ENCODE measurements at regions not wholly inside any gene's neighbourhood (a gene's known extent, or its start where the extent isn't known, plus 50 kb on each side); places are given as distances from the start of the nearest gene placed in this dataset.
"Not testable (repeated sequence)": the region's sequence is repeated elsewhere in the genome, so short reads cannot be mapped to it uniquely, and the experiment has no call there.

GRCh38 chr1:149355748-149356147 lies 119.1 kb upstream of the NBPF19 start:
- H4K20me1 ChIP-seq (replicated peaks in 1 of 2; ENCODE audit: control insufficient read depth in 1 of 2, insufficient read depth in 2 of 2, low read length in 2 of 2); H3K23me2 ChIP-seq (ENCODE audit: low read depth, low read length); H2BK12ac ChIP-seq (ENCODE audit: low read depth, low read length); H3K4ac ChIP-seq (replicated peaks; ENCODE audit: insufficient read length, low read depth, low read length); H3K18ac ChIP-seq (ENCODE audit: extremely low read depth, low read length); H3K4me1 ChIP-seq (replicated peaks in 1 of 4; ENCODE audit: control insufficient read depth in 3 of 4, insufficient read depth in 4 of 4, low read length in 3 of 4); H4K5ac ChIP-seq (ENCODE audit: insufficient read length, low read depth, low read length); H2AK5ac ChIP-seq (ENCODE audit: low read depth, low read length); H2BK5ac ChIP-seq (ENCODE audit: low read depth, low read length); H3K79me2 ChIP-seq (ENCODE audit: control insufficient read depth in 1 of 2, insufficient read depth in 2 of 2, low read length in 2 of 2); H3K27me3 ChIP-seq (replicated peaks in 1 of 4; ENCODE audit: control insufficient read depth in 3 of 4, extremely low read depth in 1 of 4, insufficient read depth in 3 of 4, low read length in 3 of 4); H3K9me3 ChIP-seq (ENCODE audit: insufficient read depth in 2 of 2, low read depth in 1 of 2, low read length in 1 of 2); FAIRE-seq; H3K4me3 ChIP-seq (ENCODE audit: extremely low read depth in 1 of 4, insufficient read depth in 2 of 4, low read depth in 3 of 4, low read length in 4 of 4); H3K27ac ChIP-seq (ENCODE audit: low read depth, low read length); H4K91ac ChIP-seq (replicated peaks; ENCODE audit: insufficient read length, low read length); H3K9ac ChIP-seq (replicated peaks in 1 of 4; ENCODE audit: extremely low read depth in 1 of 4, low read depth in 3 of 4, low read length in 3 of 4); H3K14ac ChIP-seq (ENCODE audit: insufficient read length); H3K4me2 ChIP-seq (ENCODE audit: insufficient read depth in 1 of 2, low read depth in 2 of 2, low read length in 2 of 2); H2BK120ac ChIP-seq (replicated peaks; ENCODE audit: low read depth, low read length); H3K36me3 ChIP-seq (ENCODE audit: control insufficient read depth in 2 of 4, insufficient read depth in 4 of 4, low read length in 3 of 4); H2BK20ac ChIP-seq (ENCODE audit: low read length); DNase-seq (ENCODE audit: low read depth in 1 of 2, low spot score in 2 of 2); POLR2A ChIA-PET (ENCODE audit: partially characterized antibody); H2AFZ ChIP-seq (ENCODE audit: low read length); H4K8ac ChIP-seq (ENCODE audit: extremely low read depth, insufficient read depth, low read length); H3K23ac ChIP-seq (ENCODE audit: insufficient read length); CTCF ChIA-PET (ENCODE audit: partially characterized antibody); H3K56ac ChIP-seq (replicated peaks; ENCODE audit: insufficient read length, low read depth, low read length); H3K79me1 ChIP-seq (ENCODE audit: low read depth, low read length); H2BK15ac ChIP-seq (ENCODE audit: low read length): not testable (repeated sequence)
- WGBS, 2 experiments (ENCODE audit: extremely low coverage in 1 of 2, insufficient coverage in 1 of 2, insufficient read length in 1 of 2, insufficient replicate concordance in 2 of 2, low coverage in 1 of 2, low lambda C conversion rate in 2 of 2, missing lambda C conversion rate in 1 of 2), result no CpG with 5 or more reads among the region's 1 CpG

- H3K4me1 ChIP-seq (replicated peaks in 1 of 4; ENCODE audit: control insufficient read depth in 3 of 4, insufficient read depth in 4 of 4, low read length in 3 of 4); H2BK5ac ChIP-seq (ENCODE audit: low read depth, low read length); CTCF ChIA-PET (ENCODE audit: partially characterized antibody); H3K9ac ChIP-seq (replicated peaks in 1 of 4; ENCODE audit: extremely low read depth in 1 of 4, low read depth in 3 of 4, low read length in 3 of 4); FAIRE-seq; H3K4me2 ChIP-seq (ENCODE audit: insufficient read depth in 1 of 2, low read depth in 2 of 2, low read length in 2 of 2); H4K8ac ChIP-seq (ENCODE audit: extremely low read depth, insufficient read depth, low read length); H3K4ac ChIP-seq (replicated peaks; ENCODE audit: insufficient read length, low read depth, low read length); H3K4me3 ChIP-seq (ENCODE audit: extremely low read depth in 1 of 4, insufficient read depth in 2 of 4, low read depth in 3 of 4, low read length in 4 of 4); H3K56ac ChIP-seq (replicated peaks; ENCODE audit: insufficient read length, low read depth, low read length); H2BK20ac ChIP-seq (ENCODE audit: low read length); H3K79me2 ChIP-seq (ENCODE audit: control insufficient read depth in 1 of 2, insufficient read depth in 2 of 2, low read length in 2 of 2); H2AFZ ChIP-seq (ENCODE audit: low read length); H3K23ac ChIP-seq (ENCODE audit: insufficient read length); H4K20me1 ChIP-seq (replicated peaks in 1 of 2; ENCODE audit: control insufficient read depth in 1 of 2, insufficient read depth in 2 of 2, low read length in 2 of 2); H3K27me3 ChIP-seq (replicated peaks in 1 of 4; ENCODE audit: control insufficient read depth in 3 of 4, extremely low read depth in 1 of 4, insufficient read depth in 3 of 4, low read length in 3 of 4); H3K9me3 ChIP-seq (ENCODE audit: insufficient read depth in 2 of 2, low read depth in 1 of 2, low read length in 1 of 2); H4K5ac ChIP-seq (ENCODE audit: insufficient read length, low read depth, low read length); H4K91ac ChIP-seq (replicated peaks; ENCODE audit: insufficient read length, low read length); POLR2A ChIA-PET (ENCODE audit: partially characterized antibody); H3K27ac ChIP-seq (ENCODE audit: low read depth, low read length); H3K36me3 ChIP-seq (ENCODE audit: control insufficient read depth in 2 of 4, insufficient read depth in 4 of 4, low read length in 3 of 4); H3K14ac ChIP-seq (ENCODE audit: insufficient read length); H2BK12ac ChIP-seq (ENCODE audit: low read depth, low read length); H2AK5ac ChIP-seq (ENCODE audit: low read depth, low read length); H3K18ac ChIP-seq (ENCODE audit: extremely low read depth, low read length); H2BK15ac ChIP-seq (ENCODE audit: low read length); H2BK120ac ChIP-seq (replicated peaks; ENCODE audit: low read depth, low read length); DNase-seq (ENCODE audit: low read depth in 1 of 2, low spot score in 2 of 2); H3K23me2 ChIP-seq (ENCODE audit: low read depth, low read length); H3K79me1 ChIP-seq (ENCODE audit: low read depth, low read length): not testable (repeated sequence)
- WGBS, 2 experiments (ENCODE audit: extremely low coverage in 1 of 2, insufficient coverage in 1 of 2, insufficient read length in 1 of 2, insufficient replicate concordance in 2 of 2, low coverage in 1 of 2, low lambda C conversion rate in 2 of 2, missing lambda C conversion rate in 1 of 2), result no CpG with 5 or more reads among the region's 4 CpGs
Observed at GRCh38 chr1:149356152-149356551, 118.7 kb upstream of the NBPF19 start.
